ENCODE measurements at regions not wholly inside any gene's neighbourhood (a gene's known extent, or its start where the extent isn't known, plus 50 kb on each side); places are given as distances from the start of the nearest gene placed in this dataset.
"Not testable (repeated sequence)": the region's sequence is repeated elsewhere in the genome, so short reads cannot be mapped to it uniquely, and the experiment has no call there.

- no peak for DNase-seq
Measured at GRCh38 chr6:18062733-18063132, 59.7 kb downstream of the NHLRC1 start.

DNA sequence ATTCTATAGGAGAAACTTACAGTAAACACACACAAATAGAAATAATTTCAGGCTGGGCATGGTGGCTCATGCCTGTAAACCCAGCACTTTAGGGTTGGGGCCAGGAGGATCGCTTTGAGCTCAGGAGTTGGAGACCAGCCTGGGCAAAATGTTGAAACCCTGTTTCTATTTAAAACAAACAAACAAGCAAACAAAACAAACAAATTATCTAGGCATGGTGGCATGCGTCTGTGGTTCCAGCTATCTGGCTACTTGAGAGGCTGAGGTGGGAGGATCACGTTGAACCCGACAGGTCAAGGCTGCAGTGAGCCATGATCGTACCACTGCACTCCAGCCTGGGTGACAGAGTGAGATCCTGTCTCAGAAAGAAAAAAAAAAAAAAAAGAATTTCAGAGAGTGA, 64.0 kb downstream of the NHLRC1 start:
- DNase-seq = no peak

- DNase-seq = no peak
Measured at GRCh38 chr6:18055714-18056382, 66.6 kb downstream of the NHLRC1 start.

- DNase-seq = no peak
Measured at GRCh38 chr6:18055098-18055497, 67.4 kb downstream of the NHLRC1 start.

- DNase-seq = peak; percentile 97
Measured at GRCh38 chr6:18053555-18054445, 66.4 kb upstream of the KIF13A start.

DNA sequence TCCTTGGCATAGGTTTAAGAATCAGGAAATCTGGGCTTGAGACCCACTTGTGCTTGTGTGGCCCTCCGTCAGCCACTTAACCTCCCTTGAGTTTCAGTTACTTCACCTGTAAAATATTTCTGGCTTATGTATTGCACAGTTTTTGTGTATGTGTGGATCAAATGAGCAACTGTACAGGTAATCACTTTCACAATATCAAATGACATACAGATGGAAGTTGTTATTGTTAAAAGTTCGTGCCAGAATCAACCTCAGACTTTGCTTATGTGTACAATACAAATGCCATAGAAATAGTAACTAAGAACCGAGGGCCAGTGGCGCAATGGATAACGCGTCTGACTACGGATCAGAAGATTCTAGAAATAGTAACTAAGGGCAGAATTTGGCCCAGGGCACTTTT, 65.6 kb upstream of the KIF13A start:
- no peak for DNase-seq

- no peak for DNase-seq
Measured at GRCh38 chr6:18049646-18050045, 62.2 kb upstream of the KIF13A start.

- no peak for DNase-seq
Measured at GRCh38 chr6:18048953-18049630, 61.7 kb upstream of the KIF13A start.

DNA sequence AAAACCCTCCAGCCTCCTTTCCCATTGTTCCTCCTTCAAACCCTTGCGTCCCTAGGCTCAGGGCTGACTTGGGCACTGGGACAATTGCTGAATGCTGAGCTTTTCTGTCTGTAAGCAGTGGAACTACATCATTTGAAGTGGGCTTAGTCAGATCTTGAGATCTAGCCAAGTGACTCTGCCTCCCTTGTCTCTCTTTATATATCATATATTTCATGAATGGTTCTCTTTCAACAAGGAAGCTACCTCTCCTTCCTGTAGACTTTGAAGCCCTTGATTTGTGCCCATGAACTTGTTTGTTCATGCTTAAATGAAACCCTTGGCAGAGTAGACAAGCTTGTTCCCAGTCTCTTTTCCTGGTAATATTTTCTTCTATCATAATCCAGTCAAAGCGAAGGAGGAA, 60.0 kb upstream of the KIF13A start:
- no peak for DNase-seq

- DNase-seq = no peak
Measured at GRCh38 chr6:18045507-18045906, 58.1 kb upstream of the KIF13A start.

- no peak for DNase-seq
Measured at GRCh38 chr6:18044108-18044783, 56.8 kb upstream of the KIF13A start.

- no peak for DNase-seq
Measured at GRCh38 chr6:18042536-18043145, 55.2 kb upstream of the KIF13A start.

- DNase-seq = no peak
Measured at GRCh38 chr6:18039481-18039880, 52.0 kb upstream of the KIF13A start.

- not testable (repeated sequence) for DNase-seq
Measured at GRCh38 chr6:18038235-18038634, 50.8 kb upstream of the KIF13A start.

Data from OCI-M1 (cell line).